Ishikawa (cell line): ENCODE measurements at regions not wholly inside any gene's neighbourhood (a gene's known extent, or its start where the extent isn't known, plus 50 kb on each side); places are given as distances from the start of the nearest gene placed in this dataset.

Source experiments
- CEBPB ChIP-seq: IDR thresholded peaks from 2 replicates; pipeline ENCODE4 v1.6.1; 2012
- CREB1 ChIP-seq: IDR thresholded peaks from 2 replicates; pipeline ENCODE4 v1.6.1; 2012; ENCODE audit warnings: low read depth
- EP300 ChIP-seq: IDR thresholded peaks from 2 replicates; pipeline ENCODE4 v1.6.1; 2012; ENCODE audit warnings: borderline replicate concordance
- TAF1 ChIP-seq: IDR thresholded peaks from 2 replicates; pipeline ENCODE4 v1.6.1; 2012; ENCODE audit warnings: low read depth, mild to moderate bottlenecking
- YY1 ChIP-seq: IDR thresholded peaks from 2 replicates; pipeline ENCODE4 v1.6.1; 2012; ENCODE audit warnings: low read depth
- ZBTB7A ChIP-seq: IDR thresholded peaks from 2 replicates; pipeline ENCODE4 v1.6.1; 2012; ENCODE audit warnings: low read depth
- TF ChIP-seq, protein P1 (sequence below): IDR thresholded peaks from 2 replicates; pipeline ENCODE4 v1.6.1; 2012

GRCh38 chr5:118614731-118615456 lies 373.5 kb downstream of the DTWD2 start:
- no peak for TF ChIP-seq EP300
- no peak for TF ChIP-seq TAF1
- TF ChIP-seq YY1 = no peak
- TF ChIP-seq, protein P1, sequence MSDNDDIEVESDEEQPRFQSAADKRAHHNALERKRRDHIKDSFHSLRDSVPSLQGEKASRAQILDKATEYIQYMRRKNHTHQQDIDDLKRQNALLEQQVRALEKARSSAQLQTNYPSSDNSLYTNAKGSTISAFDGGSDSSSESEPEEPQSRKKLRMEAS = no peak
- TF ChIP-seq ZBTB7A = no peak
- no peak for TF ChIP-seq CREB1
- no peak for TF ChIP-seq CEBPB
